HG02884 (cell line): ENCODE measurements at regions not wholly inside any gene's neighbourhood (a gene's known extent, or its start where the extent isn't known, plus 50 kb on each side); places are given as distances from the start of the nearest gene placed in this dataset.

ENCODE experiments used
- ATAC-seq: cut with Tn5 transposase; IDR thresholded peaks from one replicate; pipeline ENCODE4 v1.9.1; 2021; ENCODE audit warnings: mild to moderate bottlenecking, moderate library complexity; ENCODE audit not compliant: unreplicated experiment

DNA sequence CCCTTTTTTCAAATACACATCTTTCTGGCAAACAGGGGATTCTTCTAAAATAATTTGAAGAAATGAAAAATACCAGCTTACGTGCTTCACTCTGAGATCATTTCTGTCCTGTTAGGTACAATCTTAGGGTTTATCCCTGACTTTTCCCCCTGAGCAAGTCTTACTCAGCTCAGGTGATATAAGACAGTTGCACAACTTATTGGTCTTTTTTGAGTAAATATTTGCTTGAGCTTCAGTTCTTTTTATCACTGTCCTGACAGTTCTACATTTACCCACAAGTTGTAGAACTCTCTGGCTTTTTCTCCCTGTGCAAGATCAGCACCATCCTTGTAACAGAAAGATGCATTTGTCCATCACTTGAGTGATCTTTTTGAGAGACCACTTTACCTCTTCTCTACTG is 84.9 kb downstream of the MID1IP1 start:
- no peak for ATAC-seq

DNA sequence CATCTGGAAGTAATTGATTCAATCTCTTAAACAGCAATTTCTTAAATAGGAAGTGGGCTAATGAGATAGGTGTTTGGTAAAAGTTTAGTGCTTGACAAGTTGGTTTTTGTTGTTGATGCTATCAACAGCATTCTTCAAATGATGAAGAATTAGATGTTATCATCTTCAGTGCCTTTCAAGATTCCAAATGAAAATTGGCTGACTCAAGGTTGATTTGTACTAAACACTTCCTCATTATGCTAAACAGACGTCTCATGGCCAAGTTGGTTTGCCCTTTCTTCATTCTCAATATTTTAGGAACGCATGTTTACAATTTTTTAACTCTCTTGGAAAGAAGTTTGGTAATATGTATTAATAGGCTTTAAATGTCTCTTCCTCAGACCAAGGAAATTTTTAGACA is 86.0 kb downstream of the MID1IP1 start:
- no peak for ATAC-seq

DNA sequence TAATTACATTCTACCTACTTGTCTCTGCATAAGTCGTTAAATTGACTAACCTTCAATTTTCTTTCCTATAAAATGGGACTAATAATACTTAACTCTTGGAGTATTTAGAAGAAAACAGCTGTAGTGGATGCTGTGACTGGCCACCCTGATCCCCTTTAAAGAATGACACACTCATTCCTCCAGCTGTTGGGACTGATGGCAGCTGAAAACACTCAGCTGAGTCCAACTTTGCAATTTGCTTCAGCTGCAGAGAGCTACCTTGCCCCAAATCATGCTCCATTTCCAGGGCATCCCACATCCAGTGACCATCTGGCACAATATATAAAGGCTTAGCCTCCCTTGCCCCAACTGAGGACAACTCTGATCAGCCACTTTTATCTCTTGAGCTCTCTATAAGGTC is 89.1 kb downstream of the MID1IP1 start:
- ATAC-seq = no peak

DNA sequence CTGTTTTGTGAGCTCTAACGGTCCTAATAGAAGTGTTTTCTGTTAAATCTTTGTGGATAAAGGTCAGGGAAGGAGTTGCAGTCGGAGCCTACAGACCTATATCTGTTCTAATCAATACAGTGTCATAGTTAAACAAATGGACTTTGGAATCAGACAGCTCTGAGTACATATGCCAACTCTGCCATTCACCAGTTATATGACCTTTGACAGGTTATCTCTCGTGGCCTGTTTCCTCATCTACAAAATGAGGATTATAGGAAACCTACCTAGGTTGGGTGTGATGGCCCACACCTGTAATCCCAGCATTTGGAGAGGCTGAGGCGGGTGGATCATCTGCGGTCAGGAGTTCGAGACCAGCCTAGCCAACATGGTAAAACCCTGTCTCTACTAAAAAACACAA is 89.7 kb downstream of the MID1IP1 start:
- no peak for ATAC-seq

DNA sequence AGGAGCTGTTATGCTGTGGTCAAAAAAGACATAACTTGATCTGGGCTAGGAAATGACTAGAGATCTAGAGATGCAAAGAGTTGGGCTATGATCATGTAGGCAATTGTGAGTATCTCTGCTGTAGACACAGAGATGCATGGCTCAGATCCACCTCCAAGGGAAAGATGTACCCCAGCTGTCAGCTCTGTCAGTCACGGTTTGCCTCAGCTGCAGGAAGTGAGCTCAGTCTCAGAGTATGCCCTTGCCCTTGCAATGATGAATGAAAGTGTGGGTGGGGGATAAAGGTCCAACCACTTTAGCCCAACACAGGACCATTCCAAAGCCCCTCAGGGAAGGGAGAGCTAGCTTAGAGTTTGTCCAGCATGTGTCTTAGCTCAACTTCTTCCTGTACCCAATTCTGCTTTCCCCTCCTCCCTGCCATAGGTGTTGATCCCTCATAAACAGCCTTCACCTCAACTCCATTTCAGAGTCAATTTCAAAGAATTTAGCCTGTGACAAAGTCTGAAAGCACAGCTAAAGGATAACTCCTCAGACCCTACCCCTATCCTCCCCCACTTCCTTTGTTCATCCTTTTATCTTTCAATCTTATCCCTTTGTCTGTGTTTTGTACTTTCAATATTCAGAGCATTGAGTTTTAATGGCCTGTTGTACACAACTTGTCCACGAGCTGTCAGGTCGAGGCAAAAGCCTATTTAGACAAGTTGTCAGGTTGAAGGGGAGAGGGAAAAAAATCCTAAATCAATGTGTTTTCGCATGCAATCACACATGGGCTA is 90.6 kb downstream of the MID1IP1 start:
- ATAC-seq = peak; percentile 90

DNA sequence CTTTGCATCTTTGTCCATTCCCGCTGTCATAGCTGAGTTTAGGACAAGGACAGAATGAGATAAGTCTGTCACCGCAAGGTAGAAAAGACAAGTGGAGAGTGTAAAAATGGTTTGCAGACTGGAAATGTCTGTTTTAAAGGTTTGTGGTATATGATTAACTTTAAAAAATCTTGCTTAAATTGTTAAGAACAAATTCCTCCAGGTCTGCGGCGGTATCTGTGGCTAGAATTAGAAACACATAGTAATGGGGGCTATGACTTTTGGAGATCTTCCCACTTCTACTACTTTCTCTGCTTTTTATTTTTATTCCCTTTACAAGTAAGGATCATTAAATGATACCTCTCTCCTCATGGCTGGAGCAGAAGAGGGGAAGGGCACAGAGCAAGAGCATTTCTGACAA is 92.2 kb downstream of the MID1IP1 start:
- no peak for ATAC-seq

DNA sequence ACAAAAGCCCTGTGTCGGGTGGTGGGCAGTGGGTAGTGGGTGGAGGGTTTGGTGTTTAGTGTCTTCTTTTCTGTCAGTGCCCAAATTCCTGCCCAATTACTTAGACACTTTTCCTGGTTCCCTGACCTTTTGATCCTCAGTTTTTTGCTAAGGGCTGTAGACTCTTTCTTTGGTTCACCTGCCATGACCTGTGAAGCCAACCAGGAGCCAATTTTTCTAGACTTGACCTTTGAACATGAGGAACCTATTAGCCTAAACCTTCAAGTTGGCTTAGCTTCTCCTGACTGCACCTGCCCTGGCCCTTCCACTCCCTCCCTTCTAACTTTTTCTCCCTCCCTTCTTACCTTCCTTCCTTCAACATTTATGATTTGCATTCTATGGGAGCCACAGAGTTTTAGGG is 94.5 kb downstream of the MID1IP1 start:
- ATAC-seq = no peak

DNA sequence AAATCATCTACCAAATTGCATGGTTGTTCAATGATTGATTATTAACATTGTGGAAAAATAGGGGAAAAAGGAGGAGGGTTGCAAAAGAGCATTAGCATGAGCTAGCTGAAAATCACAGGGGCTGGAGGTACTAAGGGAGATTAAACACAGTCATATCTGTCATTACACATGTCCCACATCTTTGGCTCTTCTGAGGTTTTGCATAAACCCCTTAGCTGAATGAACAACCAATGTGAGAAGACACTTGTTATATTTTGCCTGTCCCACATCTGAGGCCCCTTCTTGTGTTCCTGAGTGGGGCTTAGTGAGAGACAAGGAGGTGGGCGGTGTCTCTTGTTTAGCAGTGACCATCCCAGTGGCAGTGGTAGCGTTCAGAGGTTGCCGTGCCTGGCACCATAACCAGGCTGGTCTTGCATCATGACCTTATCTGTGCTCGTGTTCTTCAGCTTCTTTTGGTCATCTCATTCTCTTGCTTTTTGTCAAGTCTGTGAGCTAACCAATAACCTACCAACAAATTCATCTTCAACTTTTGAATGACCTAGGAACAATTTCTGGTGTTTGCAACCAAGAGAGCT is 95.6 kb downstream of the MID1IP1 start:
- ATAC-seq = peak; percentile 67

DNA sequence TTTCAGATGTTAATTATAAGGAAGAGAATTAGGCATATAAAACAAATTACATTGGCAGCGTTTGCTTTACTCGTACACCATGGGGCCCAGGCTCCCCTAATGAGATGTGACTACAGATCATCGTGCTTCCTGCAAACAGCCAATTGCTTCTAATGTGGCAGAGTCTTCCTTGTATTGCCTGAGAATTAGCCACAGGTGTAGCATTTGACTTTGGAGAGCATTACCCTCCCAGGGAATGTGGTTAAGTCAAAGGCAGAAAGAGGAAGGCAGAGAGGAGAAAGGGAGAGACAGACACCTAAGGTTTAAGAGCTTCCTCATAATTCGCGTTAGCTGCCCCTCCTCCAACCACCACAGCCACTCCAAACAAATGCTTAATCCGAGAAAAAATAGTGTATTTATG is 97.0 kb downstream of the MID1IP1 start:
- no peak for ATAC-seq

DNA sequence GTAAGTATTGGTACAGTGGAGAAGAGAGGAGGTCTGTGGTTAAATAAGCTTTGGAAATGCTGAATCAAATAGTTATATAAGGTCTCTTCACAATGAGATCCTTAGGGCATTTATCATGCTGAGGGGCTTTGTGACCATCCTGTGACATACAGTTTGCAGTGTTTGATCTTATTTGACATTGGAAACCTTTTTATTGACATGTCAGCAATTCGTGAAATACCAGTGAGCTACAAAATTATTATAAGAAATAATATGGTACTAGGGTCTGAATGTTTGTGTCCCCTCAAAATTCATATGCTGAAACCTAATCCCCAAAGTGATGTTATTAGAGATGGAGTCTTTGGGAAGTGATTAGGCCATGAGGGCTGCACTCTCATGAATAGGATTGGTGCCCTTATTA is 98.4 kb downstream of the MID1IP1 start:
- no peak for ATAC-seq

DNA sequence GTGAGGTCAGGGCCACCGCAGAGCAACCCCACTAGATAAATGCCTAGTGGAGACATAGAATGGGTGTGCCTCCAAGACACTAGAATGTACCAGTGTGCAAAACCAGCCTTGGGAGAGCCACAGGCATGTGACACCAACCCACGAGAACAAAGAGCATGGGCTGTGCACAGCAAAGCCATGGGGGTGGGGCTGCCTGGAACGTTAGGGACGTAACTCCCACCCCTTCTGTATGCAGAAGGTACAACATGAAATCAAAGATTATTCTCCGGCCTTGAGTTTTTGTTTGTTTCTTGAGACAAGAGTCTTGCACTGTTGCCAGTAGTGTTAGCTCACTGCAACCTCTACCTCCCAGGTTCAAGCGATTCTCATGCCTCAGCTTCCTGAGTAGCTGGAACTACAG is 99.5 kb downstream of the MID1IP1 start:
- ATAC-seq = no peak

DNA sequence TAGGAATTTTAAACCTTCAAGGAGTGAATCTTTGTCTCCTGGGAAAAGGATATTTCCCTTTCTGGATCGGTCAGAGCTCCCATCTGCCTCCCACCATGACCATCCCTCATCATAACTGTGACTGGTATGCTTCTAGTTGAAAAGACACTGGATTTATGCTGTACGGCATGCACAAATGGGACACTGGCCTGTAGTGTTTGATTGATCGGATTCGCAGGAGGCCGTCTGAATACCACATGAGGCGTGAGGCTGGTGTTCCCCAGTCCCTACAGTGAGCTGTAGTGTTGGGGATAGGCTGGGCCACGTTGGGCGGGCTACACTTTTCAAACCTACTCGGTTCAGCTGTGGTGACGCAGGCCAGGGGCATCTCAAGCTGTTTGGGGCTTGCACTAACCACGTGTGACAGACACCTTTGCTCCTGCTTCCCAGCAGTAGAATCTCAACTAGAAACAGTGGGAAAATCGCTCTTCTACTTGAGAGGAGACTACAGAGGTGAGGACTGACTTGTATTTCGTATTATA is 101.8 kb downstream of the MID1IP1 start:
- no peak for ATAC-seq

DNA sequence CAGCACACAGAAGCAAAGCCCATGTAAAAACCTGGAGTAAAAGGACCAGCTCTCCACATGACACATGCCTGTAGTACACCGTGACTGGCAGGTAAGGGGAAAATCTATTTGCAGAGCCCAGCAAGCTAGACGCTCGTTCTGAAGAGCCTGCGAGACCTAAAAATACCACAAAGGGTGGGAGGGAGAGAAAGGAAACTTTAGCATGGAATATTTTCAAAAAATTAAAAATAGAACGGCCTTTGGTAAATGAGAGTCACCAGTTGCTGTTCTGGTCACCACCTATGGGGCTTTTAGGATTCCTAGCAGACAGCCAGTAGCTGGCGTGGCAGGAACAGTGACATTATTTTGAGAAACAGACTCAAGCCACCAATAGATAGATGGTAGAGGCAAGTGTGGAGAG is 115.5 kb downstream of the MID1IP1 start:
- no peak for ATAC-seq

DNA sequence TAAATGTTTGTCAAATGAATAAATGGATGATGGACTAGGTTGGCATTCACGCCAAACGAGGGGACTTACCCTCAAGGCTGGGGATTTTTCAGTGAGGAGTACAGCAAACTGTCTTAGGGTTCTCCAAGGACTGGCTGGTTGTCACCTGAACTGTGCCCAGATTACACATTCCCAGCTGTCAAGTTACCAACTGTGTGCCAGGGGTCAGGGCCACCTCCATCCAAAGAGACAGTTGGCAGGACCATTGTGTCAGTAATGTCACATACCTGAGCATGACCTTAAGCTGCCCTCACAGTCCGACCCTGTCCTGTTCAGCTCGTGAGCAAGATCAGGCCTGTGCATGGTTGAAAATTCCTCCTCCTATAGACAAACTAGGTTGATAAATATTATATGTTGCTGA is 116.7 kb downstream of the MID1IP1 start:
- no peak for ATAC-seq

DNA sequence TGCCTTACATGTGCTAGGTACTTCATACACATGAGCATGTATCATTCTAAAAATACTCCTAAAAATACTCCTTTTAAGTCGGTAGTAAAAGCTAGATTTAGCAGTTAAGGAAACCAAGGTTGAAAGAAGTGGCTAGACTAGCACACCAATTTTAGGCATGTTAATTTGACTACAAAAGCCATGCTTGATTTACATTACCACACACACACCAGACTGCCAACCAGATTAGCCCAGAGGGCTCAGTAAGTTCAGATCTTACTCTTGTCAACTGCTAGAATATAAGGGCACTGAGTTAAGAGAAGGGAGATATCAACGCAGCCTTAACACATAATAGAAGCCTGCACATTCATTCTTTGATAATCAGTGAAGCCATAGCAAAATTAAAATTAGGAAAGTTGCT is 117.9 kb downstream of the MID1IP1 start:
- no peak for ATAC-seq

DNA sequence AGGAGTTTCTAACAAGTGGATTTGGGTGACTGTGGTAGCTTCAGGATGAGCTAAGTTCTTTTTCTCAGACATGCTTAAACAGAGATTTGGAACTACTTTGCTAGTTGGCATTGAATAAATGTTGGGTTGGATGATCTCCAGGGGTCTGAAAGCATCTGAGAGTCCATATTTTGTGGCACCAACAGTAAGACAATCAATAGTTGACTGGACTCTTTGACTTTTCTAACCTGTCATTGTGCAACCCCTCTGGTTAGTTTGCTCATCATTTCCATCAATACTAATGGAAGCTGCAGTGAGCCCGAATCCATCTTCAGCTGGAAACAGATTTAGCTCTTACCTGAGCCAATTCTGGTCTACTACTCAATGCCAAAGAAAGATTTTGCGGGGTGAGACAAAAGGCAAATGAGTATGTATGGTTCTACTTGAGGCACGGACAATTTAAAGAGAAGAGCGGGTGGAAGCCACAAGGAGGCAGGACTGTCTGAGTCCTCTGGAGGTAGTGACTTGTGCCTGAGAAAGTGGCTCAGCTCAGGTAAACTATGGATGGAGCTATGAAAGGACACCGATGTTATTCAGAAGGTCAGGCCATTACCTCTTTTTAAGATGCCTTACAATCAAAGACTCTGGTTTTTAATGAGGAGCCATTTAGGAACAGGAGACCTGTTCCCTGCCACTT is 118.7 kb downstream of the MID1IP1 start:
- no peak for ATAC-seq

DNA sequence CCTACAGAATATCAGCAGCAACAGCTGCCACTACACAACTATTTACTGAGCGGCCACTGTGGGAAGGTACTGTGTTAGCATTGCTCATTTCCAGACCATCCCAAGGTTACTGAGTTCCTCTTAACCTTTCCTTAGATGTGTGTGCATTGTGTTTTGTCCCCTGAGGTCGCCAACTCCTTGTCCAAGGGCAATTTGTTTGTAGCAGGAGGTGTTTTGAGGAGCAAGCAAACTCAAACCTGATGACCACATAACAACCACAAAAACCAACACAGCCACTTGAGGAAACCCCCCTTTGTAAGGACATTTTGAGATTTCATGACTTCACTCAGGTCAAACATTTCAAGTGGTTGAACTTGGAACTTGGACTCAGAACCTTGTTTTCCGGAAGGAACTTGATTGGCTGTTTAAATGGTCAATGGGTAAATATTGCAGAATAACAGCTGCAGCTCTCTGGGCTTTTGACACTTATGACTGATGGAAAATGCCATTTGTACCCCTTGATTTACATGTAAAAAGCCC is 122.3 kb downstream of the MID1IP1 start:
- no peak for ATAC-seq

DNA sequence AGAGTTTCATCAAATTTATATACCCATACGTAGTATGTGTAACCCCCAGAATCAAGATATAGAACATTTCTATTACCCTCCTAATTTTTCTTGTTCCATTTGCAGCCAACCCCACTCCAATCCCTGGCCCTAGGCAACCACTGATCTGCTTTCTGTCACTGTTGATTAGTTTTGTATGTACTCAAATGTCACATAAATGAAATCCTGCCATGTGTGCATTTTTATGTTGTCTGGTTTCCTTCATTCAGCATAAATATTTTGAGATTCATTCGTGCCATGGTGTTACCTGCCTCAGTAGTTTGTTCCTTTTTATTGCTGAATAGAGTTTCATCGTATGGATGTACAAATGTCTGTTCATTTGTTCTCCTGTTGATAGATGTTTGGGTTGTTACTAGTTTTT is 126.3 kb downstream of the MID1IP1 start:
- no peak for ATAC-seq

DNA sequence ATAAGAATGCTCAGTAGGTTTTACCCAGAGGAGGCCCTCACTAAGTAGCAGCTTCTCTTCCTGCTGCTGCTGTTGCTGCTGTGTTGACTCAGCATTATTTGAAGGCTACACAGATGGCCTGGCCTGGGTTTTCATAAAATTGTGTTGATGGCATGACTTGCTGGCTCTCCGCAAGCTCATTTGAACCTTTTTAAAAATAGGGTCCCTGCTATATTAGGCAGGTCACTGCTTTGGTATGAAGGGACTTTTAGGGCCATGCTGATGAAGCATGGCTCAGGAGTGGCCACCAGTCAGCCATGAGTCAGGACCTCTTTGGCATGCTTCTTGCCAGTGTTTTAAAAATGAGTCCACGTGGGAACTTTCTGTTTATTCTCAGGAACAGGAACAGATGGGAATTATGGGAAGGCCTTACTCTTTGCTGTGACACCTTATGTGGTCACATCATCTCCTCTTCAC is 128.7 kb downstream of the MID1IP1 start:
- ATAC-seq = no peak

DNA sequence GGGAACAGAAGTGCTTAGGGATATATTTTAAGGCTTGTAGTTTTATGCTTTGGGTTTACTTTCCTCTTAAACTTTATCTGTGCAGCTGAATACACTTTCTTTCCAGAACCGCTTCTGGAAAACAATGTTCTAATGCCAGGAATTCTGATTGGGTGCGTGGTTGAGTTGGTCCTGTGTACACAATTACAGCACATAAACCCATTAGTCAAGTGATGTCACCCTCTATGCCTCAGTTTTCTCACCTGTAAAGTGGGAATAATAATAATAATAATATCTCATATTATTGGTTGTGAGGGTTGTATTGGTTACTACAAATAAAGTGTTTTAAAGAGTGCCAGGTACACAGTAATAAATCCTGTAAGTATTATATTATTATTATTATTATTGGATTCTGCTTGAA is 129.2 kb downstream of the MID1IP1 start:
- no peak for ATAC-seq

DNA sequence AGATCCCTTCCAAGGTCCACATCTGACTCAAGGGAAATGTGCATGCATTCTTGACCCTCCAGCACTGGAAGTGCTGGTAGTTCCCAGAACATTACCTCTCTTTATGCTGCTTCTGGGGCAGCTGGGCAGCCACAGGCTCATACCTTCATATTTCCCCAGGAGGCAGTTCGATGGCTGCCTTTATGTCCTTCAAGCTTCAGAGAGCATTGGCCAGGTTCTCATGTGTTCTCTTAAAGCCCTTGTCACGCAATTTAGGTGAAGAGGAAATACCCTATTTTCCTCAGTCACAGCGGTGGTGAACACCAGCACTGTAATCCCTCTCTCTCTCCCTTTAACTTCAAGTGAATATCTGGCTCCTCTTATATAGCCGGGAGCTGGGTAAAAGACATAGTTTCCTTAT is 134.3 kb downstream of the MID1IP1 start:
- ATAC-seq = no peak

DNA sequence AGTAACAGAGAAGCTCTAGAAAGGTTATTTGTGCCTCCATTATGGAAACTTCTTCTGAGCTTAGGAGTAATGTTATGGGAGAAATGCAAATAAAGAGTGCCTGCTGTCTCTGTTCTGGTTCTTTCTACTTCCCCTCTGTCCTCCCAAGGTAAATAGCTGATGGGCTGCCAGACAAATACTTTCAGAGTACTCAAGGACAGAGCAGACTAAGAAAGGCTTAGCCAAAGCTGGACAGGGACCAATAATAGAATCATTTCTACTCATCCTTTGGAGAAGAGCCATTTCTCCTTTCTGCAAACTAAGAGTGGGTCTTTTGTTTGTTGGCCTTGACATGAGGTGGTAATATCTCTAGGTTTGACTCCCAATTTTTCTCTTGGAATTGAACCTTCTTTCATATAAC is 136.1 kb downstream of the MID1IP1 start:
- ATAC-seq = no peak
